Ovary (tissue), 7 donors: ENCODE measurements at regions not wholly inside any gene's neighbourhood (a gene's known extent, or its start where the extent isn't known, plus 50 kb on each side); places are given as distances from the start of the nearest gene placed in this dataset.

Experiments used
- DNase-seq, 5 donors: peaks; one replicate each; pipeline ENCODE4 v3.0.0-alpha.2; 2019 to 2020
- H3K27ac ChIP-seq, 2 donors: fragments of 200-600 bp; one replicate each; pipeline versions ENCODE4 v1.5.1 to v1.8.0; 2019 to 2022
- H3K27me3 ChIP-seq: fragments of 200-600 bp; one replicate; pipeline ENCODE4 v1.8.0; 2022
- H3K36me3 ChIP-seq: fragments of 200-600 bp; sonication (generic); one replicate; pipeline ENCODE4 v1.5.1; 2019
- H3K4me1 ChIP-seq: one replicate; pipeline ENCODE4 v1.8.1; 2013; ENCODE audit warnings: mild to moderate bottlenecking, moderate library complexity; ENCODE audit not compliant: insufficient read depth
- H3K4me3 ChIP-seq: fragments of 200-600 bp; sonication (generic); one replicate; pipeline ENCODE4 v1.5.1; 2017
- H3K9me3 ChIP-seq, 2 donors: fragments of 200-600 bp in 1 of 2; sonication (generic) in 1 of 2; one replicate each; pipeline versions ENCODE4 v1.5.1 to v1.8.1; 2013 to 2019; ENCODE audit warnings: mild to moderate bottlenecking in 1 of 2, moderate library complexity in 1 of 2
- CTCF ChIP-seq, 3 donors: fragments of 450-650 bp in 2 of 3; fragments of 200-600 bp in 1 of 3; IDR thresholded peaks; one replicate each; pipeline versions ENCODE4 v1.5.1 to v1.8.0; 2016 to 2022; ENCODE audit warnings: antibody characterized with exemption in 3 of 3, mild to moderate bottlenecking in 1 of 3
- EP300 ChIP-seq: sonication (generic); formaldehyde crosslinking; IDR thresholded peaks from one replicate; pipeline ENCODE4 v1.6.1; 2017; ENCODE audit warnings: antibody characterized with exemption
- POLR2A ChIP-seq: fragments of 450-650 bp; IDR thresholded peaks from one replicate; pipeline ENCODE4 v1.6.1; 2017; ENCODE audit warnings: antibody characterized with exemption, mild to moderate bottlenecking, moderate library complexity
- WGBS, 3 donors: extraction: QIAGEN DNeasy Blood & Tissue Kit in 1 of 3; methylation state at CpG; one replicate each; pipeline versions ENCODE4 v1.1.5 to v1.1.7; 2013 to 2017; 5-methylcytosine and 5-hydroxymethylcytosine counted together
- intact Hi-C, 4 donors: fragments of 100-400 bp; cut with DNase I; formaldehyde crosslinking; loops; one replicate each; pipeline versions ENCODE4 v1.11.0 to v1.15.1; 2022 to 2023
- donor health status: DM: no; HTN: no; CAD: no; lungs with moderate emphysema.
- donor health status: DM: no; HTN: no; CAD: no.
- donor health status: Bipolar disorder and iron deficiency.
- donor health status: DM: no; HTN: no; CAD: no.
- donor health status: DM: yes; HTN: yes; CAD: no.

DNA sequence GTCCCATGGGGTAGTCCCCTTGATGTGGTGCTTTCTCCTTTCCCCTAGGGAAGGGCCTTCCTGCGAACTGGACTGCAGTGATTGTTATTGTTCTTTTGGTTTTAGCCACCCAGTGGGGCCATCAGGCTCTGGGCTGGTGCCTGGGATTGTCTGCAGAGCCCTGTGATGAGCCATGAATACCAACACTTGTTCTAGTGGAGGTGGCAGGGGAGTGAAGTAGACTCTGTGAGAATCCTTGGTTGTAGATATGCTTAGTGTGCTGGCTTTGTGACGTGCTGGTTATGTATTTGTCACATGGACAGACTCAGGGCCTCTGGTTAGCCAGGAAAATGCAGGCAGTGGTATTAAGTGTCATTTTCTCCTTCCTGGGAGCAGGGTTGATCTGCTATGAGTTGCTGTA is 51.8 kb upstream of the NDUFB4 start:
- Histone ChIP-seq H3K9me3 (no peaks in the 10 kb centered on the region), H3K27ac (no peak overlapping the region), H3K27me3 (no peaks in the 10 kb centered on the region), H3K4me1 (no peaks in the 10 kb centered on the region), H3K4me3 (no peak overlapping the region), H3K36me3 (no peaks in the 10 kb centered on the region)
- WGBS, 3 donors, result 82 to 91% (median 88%) methylated on average over 2 of the region's 2 CpGs
- intact Hi-C loops, result no loop called here
- DNase-seq, result no peak
- TF ChIP-seq POLR2A (no peak), EP300 (no peak), CTCF (IDR thresholded peaks at IDR 0.05) (no peak)

GRCh38 chr3:120536642-120537041 is 59.5 kb upstream of the NDUFB4 start:
- intact Hi-C loops, result no loop called here
- DNase-seq, result no peak
- no peak for TF ChIP-seq POLR2A
- no peak for TF ChIP-seq CTCF (IDR thresholded peaks at IDR 0.05)
- TF ChIP-seq EP300, result no peak
- Histone ChIP-seq H3K4me3 (no peak overlapping the region), H3K9me3 (no peaks in the 10 kb centered on the region), H3K27ac (no peak overlapping the region), H3K4me1 (no peaks in the 10 kb centered on the region), H3K36me3 (no peaks in the 10 kb centered on the region), H3K27me3 (no peaks in the 10 kb centered on the region)
- WGBS, 3 donors, result 28 to 43% (median 38%) methylated on average over 3 of the region's 3 CpGs

DNA sequence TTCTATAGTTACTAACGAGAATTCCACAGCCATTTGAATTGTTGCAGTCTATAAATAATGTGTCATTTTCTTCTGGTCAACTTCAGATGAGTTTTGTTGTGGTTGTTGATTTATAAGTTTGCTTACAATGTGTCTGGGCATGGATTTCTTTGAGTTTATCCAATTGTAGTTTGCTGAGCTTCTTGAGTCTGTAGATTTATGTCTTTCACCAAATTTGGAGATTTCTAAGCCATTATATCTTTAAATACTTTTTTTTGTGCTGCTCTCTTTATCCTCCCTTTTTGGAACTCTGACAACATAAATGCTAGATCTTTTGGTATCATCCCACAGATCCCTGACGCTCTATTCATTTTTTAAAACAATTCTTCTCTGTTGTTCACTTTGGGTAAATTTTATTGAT is 63.2 kb upstream of the NDUFB4 start:
- intact Hi-C loops, result no loop called here
- Histone ChIP-seq H3K27ac (no peak overlapping the region), H3K9me3 (no peaks in the 10 kb centered on the region), H3K4me1 (no peaks in the 10 kb centered on the region), H3K4me3 (no peak overlapping the region), H3K27me3 (no peaks in the 10 kb centered on the region), H3K36me3 (no peaks in the 10 kb centered on the region)
- TF ChIP-seq EP300 (no peak), CTCF (IDR thresholded peaks at IDR 0.05) (no peak), POLR2A (no peak)
- WGBS, 3 donors, result 53 to 61% (median 60%) methylated on average over 2 of the region's 2 CpGs
- no peak for DNase-seq

DNA sequence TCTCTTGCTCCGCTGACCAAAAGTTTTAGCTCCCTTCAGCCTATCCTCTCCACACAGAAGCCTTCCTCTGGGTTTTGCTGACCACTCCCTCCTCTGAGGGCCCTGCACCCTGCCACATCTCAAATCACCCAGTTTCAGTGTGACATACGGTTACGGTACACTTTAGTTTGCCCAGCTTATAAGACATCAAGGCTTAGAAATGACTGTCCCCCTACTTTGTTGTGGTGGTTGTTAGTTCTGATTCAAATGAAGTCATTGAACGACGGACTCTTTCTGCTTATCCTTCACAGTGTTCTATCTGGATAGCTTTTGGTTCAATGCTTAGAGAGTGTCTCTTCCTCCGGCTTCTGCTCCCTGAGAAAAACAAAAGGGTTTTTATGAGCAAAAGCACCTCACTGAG is 68.0 kb upstream of the NDUFB4 start:
- H3K36me3 ChIP-seq, result no peaks in the 10 kb centered on the region
- DNase-seq, result no peak
- no peak overlapping the region for H3K27ac ChIP-seq
- intact Hi-C loops, result no loop called here
- 91 to 94% (median 92%) methylated on average over 6 of the region's 6 CpGs for WGBS, 3 donors
- H3K9me3 ChIP-seq, result no peaks in the 10 kb centered on the region
- no peaks in the 10 kb centered on the region for H3K4me1 ChIP-seq
- H3K27me3 ChIP-seq, result no peaks in the 10 kb centered on the region
- H3K4me3 ChIP-seq, result no peak overlapping the region
- TF ChIP-seq POLR2A (no peak), EP300 (no peak)

DNA sequence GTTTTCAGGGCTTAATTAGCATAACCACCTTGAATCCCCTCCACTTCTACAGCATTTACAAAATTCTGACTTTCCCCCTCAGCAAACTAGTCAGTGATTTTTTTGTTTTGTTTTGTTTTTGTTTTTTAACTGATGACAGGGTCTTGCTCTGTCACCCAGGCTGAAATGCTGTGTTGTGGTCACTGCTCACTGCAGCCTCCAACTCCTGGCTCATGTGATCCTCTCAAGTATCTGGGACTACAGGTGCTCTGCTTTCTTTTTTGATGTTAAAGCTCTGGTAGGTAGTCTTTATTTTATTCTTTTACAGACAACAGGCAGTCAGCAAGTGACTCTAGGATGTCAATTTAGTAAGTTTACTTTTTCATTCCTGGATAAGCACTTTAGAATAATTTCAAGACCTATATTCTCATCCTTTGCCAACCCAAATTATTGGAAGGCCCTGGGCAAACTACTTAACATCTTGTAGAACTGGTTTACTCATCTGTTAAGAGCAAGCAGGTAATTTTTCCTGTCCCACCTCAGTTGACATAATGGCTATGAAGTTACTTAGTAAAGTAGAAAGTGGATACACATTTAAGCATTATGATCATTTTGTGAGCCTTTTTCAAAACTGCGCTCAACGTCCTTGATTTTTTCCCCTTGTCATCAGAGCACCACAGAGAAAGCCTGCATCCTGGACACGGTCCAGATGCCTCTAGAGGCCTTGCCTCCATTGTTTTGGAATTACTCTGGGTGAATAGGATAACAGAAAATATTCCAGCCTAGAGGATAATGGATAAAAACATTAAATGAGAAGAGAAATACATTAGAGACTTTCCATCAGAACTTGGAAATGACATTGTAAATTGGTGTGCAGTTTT is 69.9 kb upstream of the NDUFB4 start:
- intact Hi-C loops, result no loop called here
- H3K27me3 ChIP-seq, result no peaks in the 10 kb centered on the region
- DNase-seq, result no peak
- no peak for TF ChIP-seq CTCF (IDR thresholded peaks at IDR 0.05)
- TF ChIP-seq POLR2A, result no peak
- no peak for TF ChIP-seq EP300
- H3K9me3 ChIP-seq, result no peaks in the 10 kb centered on the region
- no peaks in the 10 kb centered on the region for H3K36me3 ChIP-seq
- H3K4me3 ChIP-seq, result no peak overlapping the region
- H3K4me1 ChIP-seq, result no peaks in the 10 kb centered on the region
- 54 to 60% (median 59%) methylated on average over 3 of the region's 3 CpGs for WGBS, 3 donors
- H3K27ac ChIP-seq, result no peak overlapping the region
